ENCODE measurements at regions not wholly inside any gene's neighbourhood (a gene's known extent, or its start where the extent isn't known, plus 50 kb on each side); places are given as distances from the start of the nearest gene placed in this dataset.
"Not testable (repeated sequence)": the region's sequence is repeated elsewhere in the genome, so short reads cannot be mapped to it uniquely, and the experiment has no call there.

GRCh38 chr3:177658354-177658753 lies 461.1 kb upstream of the TBL1XR1 start:
- POLR2A ChIA-PET = no interaction called here
- H3K36me3 Mint-ChIP-seq = 0 out of 2 replicates have a peak, but pooled peaks cover 2% of the 10 kb centered on the region
- no peak overlapping the region for H3K27ac Mint-ChIP-seq
- H3K9me3 Mint-ChIP-seq = peaks cover 8% of the 10 kb centered on the region
- no peak for TF ChIP-seq NR3C1 (CRISPR knock-in tag; conservative IDR thresholded peaks at IDR 0.05; ENCODE audit: low read depth)
- TF ChIP-seq ZNF232 (CRISPR knock-in tag; IDR thresholded peaks at IDR 0.05) = no peak
- TF ChIP-seq FOXP4 (CRISPR knock-in tag; IDR thresholded peaks at IDR 0.05) = no peak
- TF ChIP-seq PREB (CRISPR knock-in tag; IDR thresholded peaks at IDR 0.05; ENCODE audit: borderline replicate concordance) = no peak
- no peak for TF ChIP-seq ZNF416 (CRISPR knock-in tag; IDR thresholded peaks at IDR 0.05)
- TF ChIP-seq E2F1 (CRISPR knock-in tag; IDR thresholded peaks at IDR 0.05) = no peak
- TF ChIP-seq NR1H2 (CRISPR knock-in tag; IDR thresholded peaks at IDR 0.05) = no peak
- TF ChIP-seq ETV6 (CRISPR knock-in tag; IDR thresholded peaks at IDR 0.05) = no peak
- no peak for TF ChIP-seq ATF3 (CRISPR knock-in tag; conservative IDR thresholded peaks at IDR 0.05)
- no peaks in the 10 kb centered on the region for H3K4me1 Mint-ChIP-seq
- H3K4me3 Mint-ChIP-seq = no peak overlapping the region
- no peaks in the 10 kb centered on the region for H3K27me3 Mint-ChIP-seq (ENCODE audit: low read depth)
- DNase-seq (ENCODE audit: low spot score) (no peak), ATAC-seq (no peak)
- CTCF ChIA-PET = no interaction called here

GRCh38 chr3:177664380-177665103 lies 467.3 kb upstream of the TBL1XR1 start:
- peak; percentile 16 for DNase-seq (ENCODE audit: low spot score)
- H3K27me3 Mint-ChIP-seq (ENCODE audit: low read depth); H3K27ac Mint-ChIP-seq; H3K4me1 Mint-ChIP-seq; ATAC-seq; H3K4me3 Mint-ChIP-seq; CTCF ChIA-PET; POLR2A ChIA-PET: not testable (repeated sequence)
- Mint-ChIP-seq H3K36me3 (peaks cover 26% of the 10 kb centered on the region), H3K9me3 (peaks cover 27% of the 10 kb centered on the region)

GRCh38 chr3:177665122-177665808 lies 468.0 kb upstream of the TBL1XR1 start:
- POLR2A ChIA-PET = no interaction called here
- ATAC-seq (no peak), DNase-seq (ENCODE audit: low spot score) (no peak)
- TF ChIP-seq CDX4 (CRISPR knock-in tag; IDR thresholded peaks at IDR 0.05; ENCODE audit: borderline replicate concordance) = no peak
- no peak for TF ChIP-seq MLX (CRISPR knock-in tag; IDR thresholded peaks at IDR 0.05)
- TF ChIP-seq FOXK1 (CRISPR knock-in tag; IDR thresholded peaks at IDR 0.05) = no peak
- peaks cover 7% of the 10 kb centered on the region; the same call in 1 of the 2 replicates for H3K4me1 Mint-ChIP-seq
- peaks cover 26% of the 10 kb centered on the region for H3K36me3 Mint-ChIP-seq
- peaks cover 27% of the 10 kb centered on the region for H3K9me3 Mint-ChIP-seq
- H3K27me3 Mint-ChIP-seq (ENCODE audit: low read depth) = no peaks in the 10 kb centered on the region; the same call in 1 of the 2 replicates
- no peak overlapping the region for H3K27ac Mint-ChIP-seq
- no peak overlapping the region for H3K4me3 Mint-ChIP-seq
- CTCF ChIA-PET = no interaction called here
